H1 (cell line): ENCODE measurements at regions not wholly inside any gene's neighbourhood (a gene's known extent, or its start where the extent isn't known, plus 50 kb on each side); places are given as distances from the start of the nearest gene placed in this dataset.

ENCODE experiments used
- ATF2 ChIP-seq: IDR thresholded peaks from 2 replicates; pipeline ENCODE4 v1.6.1; 2012; ENCODE audit warnings: low read length, inconsistent platforms
- CBX5 ChIP-seq: fragments of 300-800, 300-1000 bp; sonication (generic); IDR thresholded peaks from 2 replicates; pipeline ENCODE4 v1.7.1; 2016; ENCODE audit warnings: antibody characterized with exemption, low read length, low read depth
- CTCF ChIP-seq, 3 experiments: IDR thresholded peaks; 1 replicate in 2 of 3; 2 replicates in 1 of 3; pipeline versions ENCODE4 v1.5.1 to v1.6.1; 2011; ENCODE audit warnings: low read length in 3 of 3, mild to moderate bottlenecking in 3 of 3, inconsistent platforms in 2 of 3, low read depth in 1 of 3, moderate library complexity in 1 of 3; ENCODE audit not compliant: insufficient read depth in 1 of 3; ENCODE audit errors: control extremely low read depth in 1 of 3
- EGR1 ChIP-seq: IDR thresholded peaks from 2 replicates; pipeline ENCODE4 v1.6.1; 2011; ENCODE audit warnings: low read depth, low read length, borderline replicate concordance
- EP300 ChIP-seq, 2 experiments: IDR thresholded peaks; 1 replicate in 1 of 2; 2 replicates in 1 of 2; pipeline ENCODE4 v1.6.1; 2011 to 2012; ENCODE audit warnings: low read depth in 2 of 2, low read length in 2 of 2, mild to moderate bottlenecking in 2 of 2, borderline replicate concordance in 1 of 2, inconsistent platforms in 1 of 2, moderate library complexity in 1 of 2
- HDAC6 ChIP-seq: IDR thresholded peaks from one replicate; pipeline ENCODE4 v1.7.1; 2012; ENCODE audit warnings: low read depth, mild to moderate bottlenecking, inconsistent platforms, low read length, moderate library complexity
- KDM1A ChIP-seq: fragments of 200-600, 300-600 bp; sonication (generic); IDR thresholded peaks from 2 replicates; pipeline ENCODE4 v1.7.1; 2016; ENCODE audit warnings: mild to moderate bottlenecking, low read length, borderline replicate concordance
- POLR2A ChIP-seq, 2 experiments: IDR thresholded peaks; 1 replicate in 1 of 2; 2 replicates in 1 of 2; pipeline ENCODE4 v1.6.1; 2011; ENCODE audit warnings: low read depth in 2 of 2, low read length in 2 of 2, mild to moderate bottlenecking in 2 of 2; ENCODE audit errors: control extremely low read depth in 1 of 2
- POLR2AphosphoS5 ChIP-seq: IDR thresholded peaks from 2 replicates; pipeline ENCODE4 v1.6.1; 2011; ENCODE audit warnings: low read depth, low read length
- SUZ12 ChIP-seq: fragments of 200-600 bp; sonication (generic); IDR thresholded peaks from 2 replicates; pipeline ENCODE4 v1.6.1; 2012; ENCODE audit warnings: mild to moderate bottlenecking, inconsistent platforms, low read length, moderate library complexity, mixed read lengths

GRCh38 chr5:105213078-105213477 is 1650.5 kb upstream of the NUDT12 start:
- TF ChIP-seq EP300 (IDR thresholded peaks at IDR 0.05; ENCODE audit: borderline replicate concordance in 1 of 2, low read depth in 2 of 2, low read length in 2 of 2) (no peak), POLR2A (IDR thresholded peaks at IDR 0.05; ENCODE audit: control extremely low read depth in 1 of 2, low read depth in 2 of 2, low read length in 2 of 2) (no peak), KDM1A (no peak), CTCF (IDR thresholded peaks at IDR 0.05; ENCODE audit: control extremely low read depth in 1 of 3, insufficient read depth in 1 of 3, low read depth in 1 of 3, low read length in 3 of 3) (no peak), POLR2AphosphoS5 (no peak), EGR1 (no peak), SUZ12 (no peak), ATF2 (no peak), HDAC6 (no peak), CBX5 (no peak)
